ENCODE measurements at regions not wholly inside any gene's neighbourhood (a gene's known extent, or its start where the extent isn't known, plus 50 kb on each side); places are given as distances from the start of the nearest gene placed in this dataset.

DNA sequence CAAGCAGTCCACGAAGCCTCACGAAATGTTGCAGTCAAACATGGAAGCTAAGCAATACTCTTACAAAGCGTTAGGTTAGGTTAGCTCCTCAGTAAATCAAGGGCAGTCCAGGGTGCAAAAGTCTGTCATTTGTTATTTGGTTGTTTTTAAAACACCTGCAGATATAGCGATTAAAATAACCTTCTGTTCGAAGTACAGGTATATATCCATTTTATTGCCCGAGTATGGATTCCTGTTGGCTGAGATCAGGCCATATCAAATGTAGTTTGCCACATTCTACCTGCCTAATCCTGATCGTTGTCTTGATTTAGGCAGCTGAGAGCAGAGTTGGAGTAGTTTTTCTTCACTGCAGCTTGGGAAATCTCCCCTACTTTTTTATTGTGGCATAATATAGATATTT is 99.5 kb upstream of the EPB41L3 start:
- no peaks in the 10 kb centered on the region for H3K36me3 Mint-ChIP-seq (ENCODE audit: low read depth)
- H3K9me3 Mint-ChIP-seq = no peaks in the 10 kb centered on the region
- no peaks in the 10 kb centered on the region for H3K4me1 Mint-ChIP-seq (ENCODE audit: low read depth)
- H3K27ac Mint-ChIP-seq = no peak overlapping the region
- no peak for DNase-seq
- H3K27me3 Mint-ChIP-seq = peaks cover 22% of the 10 kb centered on the region
- H3K4me3 Mint-ChIP-seq = no peak overlapping the region

DNA sequence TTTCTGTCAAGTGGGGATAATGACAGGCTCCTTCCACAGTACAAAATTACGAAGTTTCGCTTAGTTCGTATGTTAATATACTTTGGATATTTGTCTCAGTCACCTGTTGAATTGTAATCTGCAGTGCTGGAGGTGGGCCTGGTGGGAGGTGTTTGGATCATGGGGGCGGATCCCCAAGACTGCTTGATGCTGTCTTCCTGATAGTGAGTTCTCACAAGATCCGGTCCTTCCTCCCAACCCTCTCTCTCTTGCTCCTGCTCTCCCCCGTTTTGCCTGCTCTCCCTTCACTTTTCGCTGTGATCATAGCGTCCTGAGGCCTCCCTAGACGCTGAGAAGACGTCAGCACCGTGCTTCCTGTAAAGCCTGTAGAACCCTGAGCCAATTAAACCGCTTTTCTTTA is 97.1 kb upstream of the EPB41L3 start:
- DNase-seq = no peak
- peaks cover 26% of the 10 kb centered on the region for H3K27me3 Mint-ChIP-seq
- H3K36me3 Mint-ChIP-seq (ENCODE audit: low read depth) = no peaks in the 10 kb centered on the region
- H3K4me1 Mint-ChIP-seq (ENCODE audit: low read depth) = no peaks in the 10 kb centered on the region
- H3K9me3 Mint-ChIP-seq = no peaks in the 10 kb centered on the region
- no peak overlapping the region for H3K27ac Mint-ChIP-seq
- H3K4me3 Mint-ChIP-seq = no peak overlapping the region

- no peaks in the 10 kb centered on the region for H3K36me3 Mint-ChIP-seq (ENCODE audit: low read depth)
- H3K4me3 Mint-ChIP-seq = no peak overlapping the region
- peaks cover 32% of the 10 kb centered on the region for H3K27me3 Mint-ChIP-seq
- no peaks in the 10 kb centered on the region for H3K4me1 Mint-ChIP-seq (ENCODE audit: low read depth)
- H3K27ac Mint-ChIP-seq = no peak overlapping the region
- H3K9me3 Mint-ChIP-seq = no peaks in the 10 kb centered on the region
- no peak for DNase-seq
These were observed 95.3 kb upstream of the EPB41L3 start for GRCh38 chr18:5639131-5639530.

DNA sequence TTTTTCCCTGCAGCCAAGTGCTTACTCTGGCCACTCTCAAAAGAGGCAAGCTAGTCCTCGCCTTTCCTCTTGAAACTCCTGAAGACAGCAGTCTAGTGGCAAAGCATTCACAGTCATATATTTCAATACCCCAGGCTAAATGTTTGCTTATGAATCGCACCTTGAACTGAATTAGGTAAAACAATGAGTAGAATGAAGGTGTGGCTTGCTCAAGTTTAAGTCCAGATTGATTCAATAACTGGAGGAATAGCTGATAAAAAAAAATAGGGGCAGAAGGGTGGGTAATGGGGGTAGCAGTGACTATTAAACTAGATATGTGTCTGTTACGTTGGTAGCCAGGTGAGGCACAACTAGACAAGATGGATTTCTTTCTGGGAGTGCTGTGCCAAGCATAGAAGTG is 88.2 kb upstream of the EPB41L3 start:
- Mint-ChIP-seq H3K36me3 (ENCODE audit: low read depth) (no peaks in the 10 kb centered on the region), H3K4me1 (ENCODE audit: low read depth) (peaks cover 6% of the 10 kb centered on the region), H3K9me3 (no peaks in the 10 kb centered on the region), H3K27me3 (peaks cover 54% of the 10 kb centered on the region), H3K27ac (no peak overlapping the region), H3K4me3 (no peak overlapping the region)
- no peak for DNase-seq

- DNase-seq = no peak
- Mint-ChIP-seq H3K27me3 (peaks cover 50% of the 10 kb centered on the region), H3K4me3 (no peak overlapping the region)
These were observed 87.2 kb upstream of the EPB41L3 start for GRCh38 chr18:5630900-5631413.

GRCh38 chr18:5630057-5630899 is 86.5 kb upstream of the EPB41L3 start:
- no peak overlapping the region for H3K27ac Mint-ChIP-seq
- peaks cover 46% of the 10 kb centered on the region for H3K27me3 Mint-ChIP-seq
- no peaks in the 10 kb centered on the region for H3K9me3 Mint-ChIP-seq
- H3K4me1 Mint-ChIP-seq (ENCODE audit: low read depth) = peaks cover 6% of the 10 kb centered on the region
- peak overlapping the region; percentile 64 for H3K4me3 Mint-ChIP-seq
- H3K36me3 Mint-ChIP-seq (ENCODE audit: low read depth) = no peaks in the 10 kb centered on the region
- DNase-seq = peak; percentile 69

More at GRCh38 chr18:5630900-5631413, 87.2 kb upstream of the EPB41L3 start:
- H3K27ac Mint-ChIP-seq = no peak overlapping the region
- H3K36me3 Mint-ChIP-seq (ENCODE audit: low read depth) = no peaks in the 10 kb centered on the region
- H3K9me3 Mint-ChIP-seq = no peaks in the 10 kb centered on the region
- peaks cover 6% of the 10 kb centered on the region for H3K4me1 Mint-ChIP-seq (ENCODE audit: low read depth)

- no peaks in the 10 kb centered on the region for H3K9me3 Mint-ChIP-seq
- H3K27me3 Mint-ChIP-seq = peaks cover 33% of the 10 kb centered on the region
- H3K27ac Mint-ChIP-seq = no peak overlapping the region
- peak overlapping the region; percentile 64 for H3K4me3 Mint-ChIP-seq
- peaks cover 6% of the 10 kb centered on the region for H3K4me1 Mint-ChIP-seq (ENCODE audit: low read depth)
- no peaks in the 10 kb centered on the region for H3K36me3 Mint-ChIP-seq (ENCODE audit: low read depth)
- DNase-seq = peak; percentile 39
These were observed 84.9 kb upstream of the EPB41L3 start for GRCh38 chr18:5628512-5629255.

DNA sequence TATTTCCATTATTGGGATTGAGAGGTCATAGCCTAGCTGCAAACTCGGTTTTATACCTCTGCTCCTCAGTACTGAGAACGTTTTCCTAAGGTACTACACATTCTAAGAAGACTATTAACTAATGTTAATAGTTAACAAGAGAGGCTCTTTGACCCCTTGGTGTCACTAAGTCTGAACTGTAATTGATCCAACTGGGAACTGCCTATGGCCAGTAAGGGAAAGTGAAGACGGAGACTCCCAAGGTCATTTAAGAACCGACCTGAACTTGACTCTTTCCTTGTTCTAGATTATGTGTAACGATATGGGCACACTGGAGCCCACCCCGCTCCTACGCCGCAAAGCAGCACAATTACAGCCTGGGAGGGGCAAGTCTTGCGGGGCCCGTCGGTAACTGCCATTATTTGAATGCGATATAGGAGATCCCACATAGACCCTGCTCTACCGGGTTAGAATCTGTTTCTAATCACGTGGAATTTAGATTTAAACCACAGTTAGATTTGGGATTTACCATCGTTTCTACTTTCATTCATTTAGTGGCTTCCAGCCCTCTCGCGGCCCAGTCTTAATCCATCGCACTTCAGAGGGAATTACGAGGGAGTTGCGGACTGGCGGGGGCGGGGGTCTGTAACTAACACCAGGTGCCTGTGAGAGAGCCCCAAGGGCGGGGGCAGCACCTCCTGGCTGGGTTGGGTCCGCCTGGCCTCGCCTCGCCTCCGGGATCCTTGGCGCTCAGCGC is 84.1 kb upstream of the EPB41L3 start:
- Mint-ChIP-seq H3K27ac (no peak overlapping the region), H3K4me3 (peak overlapping the region; percentile 55), H3K9me3 (no peaks in the 10 kb centered on the region), H3K27me3 (peaks cover 37% of the 10 kb centered on the region), H3K36me3 (ENCODE audit: low read depth) (no peaks in the 10 kb centered on the region), H3K4me1 (ENCODE audit: low read depth) (peaks cover 6% of the 10 kb centered on the region)
- DNase-seq = no peak

GRCh38 chr18:5626130-5626880 is 82.5 kb upstream of the EPB41L3 start:
- H3K9me3 Mint-ChIP-seq = no peaks in the 10 kb centered on the region
- peaks cover 26% of the 10 kb centered on the region for H3K27me3 Mint-ChIP-seq
- H3K4me3 Mint-ChIP-seq = no peak overlapping the region
- H3K36me3 Mint-ChIP-seq (ENCODE audit: low read depth) = no peaks in the 10 kb centered on the region
- peaks cover 6% of the 10 kb centered on the region for H3K4me1 Mint-ChIP-seq (ENCODE audit: low read depth)
- no peak overlapping the region for H3K27ac Mint-ChIP-seq
- no peak for DNase-seq

DNA sequence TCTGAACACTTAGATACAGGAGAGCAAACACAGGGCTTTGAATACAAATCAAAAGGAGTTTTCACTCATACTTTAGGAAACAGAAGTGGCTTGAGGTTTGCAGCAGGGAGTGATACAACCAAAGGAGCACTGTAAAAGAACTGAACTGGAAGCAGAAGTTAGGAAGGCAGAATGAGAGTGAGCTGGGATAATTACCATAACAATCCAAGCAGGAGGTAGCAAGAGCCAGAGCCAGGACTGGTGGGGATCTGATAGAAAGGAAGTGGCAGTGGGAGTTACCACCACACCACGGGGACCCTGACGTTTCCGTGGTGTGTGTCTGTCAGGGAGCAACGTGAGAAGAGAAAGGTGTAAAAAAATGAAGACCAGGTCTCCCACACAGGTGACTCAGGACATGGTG is 81.3 kb upstream of the EPB41L3 start:
- H3K27me3 Mint-ChIP-seq = peaks cover 18% of the 10 kb centered on the region
- no peak overlapping the region for H3K4me3 Mint-ChIP-seq
- H3K27ac Mint-ChIP-seq = no peak overlapping the region
- peaks cover 6% of the 10 kb centered on the region for H3K4me1 Mint-ChIP-seq (ENCODE audit: low read depth)
- no peaks in the 10 kb centered on the region for H3K36me3 Mint-ChIP-seq (ENCODE audit: low read depth)
- no peak for DNase-seq
- H3K9me3 Mint-ChIP-seq = no peaks in the 10 kb centered on the region

DNA sequence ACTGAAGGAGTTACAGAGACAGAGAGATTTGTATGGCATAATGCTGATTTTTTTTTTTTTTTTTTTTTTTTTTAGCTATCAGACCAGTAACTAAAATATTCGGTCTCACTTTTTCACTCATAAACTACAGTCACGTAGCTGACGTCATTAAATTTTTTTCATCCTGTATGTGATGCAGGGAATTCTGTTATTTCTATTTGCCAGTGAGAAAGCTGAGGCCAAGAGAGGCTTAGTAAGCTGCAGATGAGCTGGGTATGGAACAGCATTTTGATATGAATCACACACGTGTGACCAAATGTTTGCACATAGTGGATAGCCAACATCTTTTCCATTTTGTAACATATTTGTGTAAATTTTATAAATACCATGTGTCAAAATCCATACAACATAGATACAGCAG is 79.1 kb upstream of the EPB41L3 start:
- H3K27ac Mint-ChIP-seq = no peak overlapping the region
- H3K36me3 Mint-ChIP-seq (ENCODE audit: low read depth) = no peaks in the 10 kb centered on the region
- H3K9me3 Mint-ChIP-seq = no peaks in the 10 kb centered on the region
- no peak overlapping the region for H3K4me3 Mint-ChIP-seq
- peaks cover 21% of the 10 kb centered on the region for H3K27me3 Mint-ChIP-seq
- DNase-seq = no peak
- H3K4me1 Mint-ChIP-seq (ENCODE audit: low read depth) = peaks cover under 1% of the 10 kb centered on the region

- Mint-ChIP-seq H3K9me3 (no peaks in the 10 kb centered on the region), H3K4me3 (no peak overlapping the region), H3K36me3 (ENCODE audit: low read depth) (no peaks in the 10 kb centered on the region), H3K4me1 (ENCODE audit: low read depth) (no peaks in the 10 kb centered on the region), H3K27me3 (peaks cover 26% of the 10 kb centered on the region), H3K27ac (no peak overlapping the region)
- no peak for DNase-seq
These were observed 76.5 kb upstream of the EPB41L3 start for GRCh38 chr18:5620289-5620688.

- no peaks in the 10 kb centered on the region for H3K36me3 Mint-ChIP-seq (ENCODE audit: low read depth)
- no peak overlapping the region for H3K4me3 Mint-ChIP-seq
- H3K27ac Mint-ChIP-seq = no peak overlapping the region
- H3K4me1 Mint-ChIP-seq (ENCODE audit: low read depth) = no peaks in the 10 kb centered on the region
- H3K9me3 Mint-ChIP-seq = no peaks in the 10 kb centered on the region
- H3K27me3 Mint-ChIP-seq = peaks cover 26% of the 10 kb centered on the region
- DNase-seq = no peak
These were observed 75.6 kb upstream of the EPB41L3 start for GRCh38 chr18:5619376-5619775.

All from activated T-cell treated with anti-CD3 and anti-CD28 coated beads, Interleukin-2, amount 50 U/mL, for 24 hours (primary cell).